ENCODE measurements at regions not wholly inside any gene's neighbourhood (a gene's known extent, or its start where the extent isn't known, plus 50 kb on each side); places are given as distances from the start of the nearest gene placed in this dataset.
A peak's percentile ranks its signal among the peaks of the same experiment; 100 is the strongest.

- peak; percentile 9 for DNase-seq (ENCODE audit: extremely low spot score)
- ChIA-PET POLR2A (no interaction called here), CTCF (no interaction called here)
- TF ChIP-seq PKNOX1 (IDR thresholded peaks at IDR 0.05) (peak; percentile 15; the same call in 1 of the 2 replicates), BHLHE40 (IDR thresholded peaks at IDR 0.05; ENCODE audit: borderline replicate concordance) (no peak)
These were observed 89.5 kb downstream of the ALX1 start for GRCh38 chr12:85369365-85370154.

- ChIA-PET POLR2A (no interaction called here), CTCF (no interaction called here)
- no peak for TF ChIP-seq TARDBP (IDR thresholded peaks at IDR 0.05)
- no peak for TF ChIP-seq FOXM1 (IDR thresholded peaks at IDR 0.05; ENCODE audit: borderline replicate concordance)
- DNase-seq (ENCODE audit: extremely low spot score), result no peak
These were observed 93.0 kb downstream of the ALX1 start for GRCh38 chr12:85373045-85373444.

GRCh38 chr12:85374981-85375380 lies 95.0 kb downstream of the ALX1 start:
- ChIA-PET CTCF (no interaction called here), POLR2A (no interaction called here)
- DNase-seq (ENCODE audit: extremely low spot score), result no peak
- TF ChIP-seq TARDBP (IDR thresholded peaks at IDR 0.05) (no peak), FOXM1 (IDR thresholded peaks at IDR 0.05; ENCODE audit: borderline replicate concordance) (no peak), ZNF384 (IDR thresholded peaks at IDR 0.05) (no peak), PKNOX1 (IDR thresholded peaks at IDR 0.05) (no peak), LEF1 (IDR thresholded peaks at IDR 0.05; ENCODE audit: borderline replicate concordance) (no peak), SUZ12 (IDR thresholded peaks at IDR 0.05) (no peak), ARNT (IDR thresholded peaks at IDR 0.05) (no peak), FOXK2 (IDR thresholded peaks at IDR 0.05) (no peak), ELF4 (IDR thresholded peaks at IDR 0.05) (no peak), FOXA1 (IDR thresholded peaks at IDR 0.05) (no peak), BHLHE40 (IDR thresholded peaks at IDR 0.05; ENCODE audit: borderline replicate concordance) (no peak), NFRKB (IDR thresholded peaks at IDR 0.05) (no peak), HDGF (IDR thresholded peaks at IDR 0.05; ENCODE audit: borderline replicate concordance) (no peak), SP1 (IDR thresholded peaks at IDR 0.05) (no peak), CTBP1 (IDR thresholded peaks at IDR 0.05; ENCODE audit: borderline replicate concordance) (no peak), L3MBTL2 (conservative IDR thresholded peaks at IDR 0.05) (no peak)

- DNase-seq (ENCODE audit: extremely low spot score), result no peak
- TF ChIP-seq ELF4 (IDR thresholded peaks at IDR 0.05), result no peak
- TF ChIP-seq PKNOX1 (IDR thresholded peaks at IDR 0.05), result no peak
- TF ChIP-seq NFRKB (IDR thresholded peaks at IDR 0.05), result no peak
- no peak for TF ChIP-seq CTBP1 (IDR thresholded peaks at IDR 0.05; ENCODE audit: borderline replicate concordance)
- TF ChIP-seq L3MBTL2 (conservative IDR thresholded peaks at IDR 0.05), result no peak
- no peak for TF ChIP-seq SUZ12 (IDR thresholded peaks at IDR 0.05)
- TF ChIP-seq FOXA1 (IDR thresholded peaks at IDR 0.05), result no peak
- POLR2A ChIA-PET, result no interaction called here
- CTCF ChIA-PET, result no interaction called here
These were observed 105.4 kb downstream of the ALX1 start for GRCh38 chr12:85385406-85385805.

GRCh38 chr12:85390266-85390665 lies 110.2 kb downstream of the ALX1 start:
- POLR2A ChIA-PET, result no interaction called here
- CTCF ChIA-PET, result no interaction called here
- no peak for TF ChIP-seq L3MBTL2 (conservative IDR thresholded peaks at IDR 0.05)
- no peak for TF ChIP-seq CTBP1 (IDR thresholded peaks at IDR 0.05; ENCODE audit: borderline replicate concordance)
- no peak for TF ChIP-seq SUZ12 (IDR thresholded peaks at IDR 0.05)
- TF ChIP-seq HDGF (IDR thresholded peaks at IDR 0.05; ENCODE audit: borderline replicate concordance), result no peak
- no peak for DNase-seq (ENCODE audit: extremely low spot score)

GRCh38 chr12:85392508-85392907 lies 112.5 kb downstream of the ALX1 start:
- no peak for DNase-seq (ENCODE audit: extremely low spot score)
- ChIA-PET POLR2A (no interaction called here), CTCF (no interaction called here)
- TF ChIP-seq PKNOX1 (IDR thresholded peaks at IDR 0.05) (peak; percentile 79), ZNF384 (IDR thresholded peaks at IDR 0.05) (no peak), ELF4 (IDR thresholded peaks at IDR 0.05) (no peak)

GRCh38 chr12:85393606-85394005 lies 113.6 kb downstream of the ALX1 start:
- no peak for DNase-seq (ENCODE audit: extremely low spot score)
- TF ChIP-seq PKNOX1 (IDR thresholded peaks at IDR 0.05) (no peak), LEF1 (IDR thresholded peaks at IDR 0.05; ENCODE audit: borderline replicate concordance) (no peak), ELF4 (IDR thresholded peaks at IDR 0.05) (no peak), FOXK2 (IDR thresholded peaks at IDR 0.05) (no peak), FOXA1 (IDR thresholded peaks at IDR 0.05) (no peak), ARNT (IDR thresholded peaks at IDR 0.05) (no peak), SUZ12 (IDR thresholded peaks at IDR 0.05) (no peak), HDGF (IDR thresholded peaks at IDR 0.05; ENCODE audit: borderline replicate concordance) (no peak), SP1 (IDR thresholded peaks at IDR 0.05) (no peak), NFRKB (IDR thresholded peaks at IDR 0.05) (no peak), ZNF384 (IDR thresholded peaks at IDR 0.05) (no peak), L3MBTL2 (conservative IDR thresholded peaks at IDR 0.05) (no peak), TARDBP (IDR thresholded peaks at IDR 0.05) (no peak)
- ChIA-PET POLR2A (no interaction called here), CTCF (interaction anchor here (0.5 kb wide), 1 partner anchor 19 kb away, joined by 3 read pairs; no protein-coding TSS in a partner anchor)
